ENCODE measurements at regions not wholly inside any gene's neighbourhood (a gene's known extent, or its start where the extent isn't known, plus 50 kb on each side); places are given as distances from the start of the nearest gene placed in this dataset.

- H2BK15ac ChIP-seq (ENCODE audit: low read depth, low read length): no peak overlapping the region
- no peak overlapping the region for H3K56ac ChIP-seq (ENCODE audit: extremely low read depth, insufficient read depth, low read length)
- no peak overlapping the region for H2BK120ac ChIP-seq (ENCODE audit: low read depth, low read length)
- no peak for TF ChIP-seq CHD1 (IDR thresholded peaks at IDR 0.05; ENCODE audit: low read depth, low read length)
- no peak for TF ChIP-seq BHLHE40 (IDR thresholded peaks at IDR 0.05; ENCODE audit: low read depth, low read length)
- no peak for TF ChIP-seq SMC3 (IDR thresholded peaks at IDR 0.05; ENCODE audit: low read depth, low read length)
- no peak for TF ChIP-seq RAD21 (IDR thresholded peaks at IDR 0.05; ENCODE audit: low read length)
- no peak for TF ChIP-seq POLR2A (IDR thresholded peaks at IDR 0.05; ENCODE audit: low read depth, low read length)
- TF ChIP-seq CTCF (conservative IDR thresholded peaks at IDR 0.05; ENCODE audit: low read depth, low read length): no peak
- no peak for TF ChIP-seq ELK1 (IDR thresholded peaks at IDR 0.05; ENCODE audit: borderline replicate concordance, low read depth, low read length)
- no peak for TF ChIP-seq CEBPB (IDR thresholded peaks at IDR 0.05; ENCODE audit: low read depth, low read length)
- TF ChIP-seq RCOR1 (IDR thresholded peaks at IDR 0.05; ENCODE audit: insufficient replicate concordance, low read length): no peak
- no peak for TF ChIP-seq MXI1 (IDR thresholded peaks at IDR 0.05; ENCODE audit: borderline replicate concordance, low read depth, low read length)
- TF ChIP-seq NFE2L2 (IDR thresholded peaks at IDR 0.05; ENCODE audit: low read depth, low read length): no peak
- no peak for TF ChIP-seq FOS (IDR thresholded peaks at IDR 0.05; ENCODE audit: low read depth, low read length)
- no peak for TF ChIP-seq USF2 (IDR thresholded peaks at IDR 0.05; ENCODE audit: low read depth, low read length)
- H3K18ac ChIP-seq (ENCODE audit: low read depth, low read length): no peak overlapping the region
- POLR2A ChIA-PET (ENCODE audit: unreplicated experiment): interaction anchor here (0.5 kb wide), 1 partner anchor 16 kb away, joined by 3 read pairs; no protein-coding TSS in a partner anchor
- CTCF ChIA-PET: no interaction called here
- H4K8ac ChIP-seq (ENCODE audit: low read depth in 2 of 2, low read length in 2 of 2): no peak overlapping the region
- no peak overlapping the region for H3K27ac ChIP-seq (ENCODE audit: insufficient read depth, low read length)
- no peak overlapping the region for H3K4me2 ChIP-seq (ENCODE audit: low read depth, low read length)
- no CpG with 5 or more reads among the region's 7 CpGs for WGBS, 2 experiments (ENCODE audit: extremely low coverage in 2 of 2, insufficient read length in 1 of 2)
- no TSS peak for BruUV-seq (replicated peaks)
- H3K79me1 ChIP-seq (ENCODE audit: low read depth in 1 of 2, low read length in 2 of 2): no peaks in the 10 kb centered on the region
- intact Hi-C loops (cut with micrococcal nuclease): no loop called here
- no peaks in the 10 kb centered on the region for H4K20me1 ChIP-seq (ENCODE audit: insufficient read depth, low read length)
- H3K36me3 ChIP-seq (ENCODE audit: control insufficient read depth, insufficient read depth, low read length): no peaks in the 10 kb centered on the region
- no peak overlapping the region for H2AK5ac ChIP-seq (ENCODE audit: low read depth, low read length)
- no peak overlapping the region for H2AFZ ChIP-seq (replicated peaks; ENCODE audit: low read length, poor library complexity)
- H4K5ac ChIP-seq (ENCODE audit: low read depth, low read length): no peak overlapping the region
- no peak overlapping the region for H2BK5ac ChIP-seq (ENCODE audit: low read depth, low read length, poor library complexity, severe bottlenecking)
- H3K9me3 ChIP-seq (ENCODE audit: control insufficient read depth, insufficient read depth, low read length): peaks cover 7% of the 10 kb centered on the region; the same call in 1 of the 2 replicates
- ATAC-seq (ENCODE audit: low read depth): no peak
- no peak overlapping the region for H2BK20ac ChIP-seq (ENCODE audit: low read depth, low read length)
- H3K14ac ChIP-seq (replicated peaks; ENCODE audit: low read depth, low read length): no peak overlapping the region
- H2AK9ac ChIP-seq (replicated peaks; ENCODE audit: low read depth, low read length, poor library complexity): no peak overlapping the region
- H3K4me1 ChIP-seq (ENCODE audit: control insufficient read depth, insufficient read depth, low read length): no peaks in the 10 kb centered on the region
- no peak overlapping the region for H4K91ac ChIP-seq (ENCODE audit: insufficient read depth, low read depth, low read length)
- H3K9me1 ChIP-seq (ENCODE audit: insufficient read depth, low read length): no peaks in the 10 kb centered on the region
- DNase-seq: no peak
- H3K27me3 ChIP-seq (ENCODE audit: control insufficient read depth, insufficient read depth, low read length): no peaks in the 10 kb centered on the region
- in situ Hi-C loops (cut with MboI; ENCODE audit: low sequenced_read_pairs): no loop called here
- H3K4me3 ChIP-seq (ENCODE audit: insufficient read depth, low read depth, low read length): no peak overlapping the region
- dilution Hi-C loops (cut with HindIII; ENCODE audit: low sequenced_read_pairs, unreplicated experiment): no loop called here
- no peak overlapping the region for H3K9ac ChIP-seq (ENCODE audit: low read depth, low read length)
- no peak overlapping the region for H3K23ac ChIP-seq (ENCODE audit: low read depth, low read length)
- H3K4ac ChIP-seq (ENCODE audit: low read depth, low read length): no peak overlapping the region
Measured at GRCh38 chr13:83995930-83996329, 113.7 kb upstream of the SLITRK1 start.

All from IMR-90 (cell line).